ENCODE measurements at regions not wholly inside any gene's neighbourhood (a gene's known extent, or its start where the extent isn't known, plus 50 kb on each side); places are given as distances from the start of the nearest gene placed in this dataset.
"Not testable (repeated sequence)": the region's sequence is repeated elsewhere in the genome, so short reads cannot be mapped to it uniquely, and the experiment has no call there.

- not testable (repeated sequence) for TF ChIP-seq POLR2A, CTCF (IDR thresholded peaks at IDR 0.05)
These were observed 89.4 kb upstream of the TPTE start for GRCh38 chr21:10431995-10432394.

Measured in adrenal gland (tissue), 5 donors.